ENCODE measurements at regions not wholly inside any gene's neighbourhood (a gene's known extent, or its start where the extent isn't known, plus 50 kb on each side); places are given as distances from the start of the nearest gene placed in this dataset.

DNA sequence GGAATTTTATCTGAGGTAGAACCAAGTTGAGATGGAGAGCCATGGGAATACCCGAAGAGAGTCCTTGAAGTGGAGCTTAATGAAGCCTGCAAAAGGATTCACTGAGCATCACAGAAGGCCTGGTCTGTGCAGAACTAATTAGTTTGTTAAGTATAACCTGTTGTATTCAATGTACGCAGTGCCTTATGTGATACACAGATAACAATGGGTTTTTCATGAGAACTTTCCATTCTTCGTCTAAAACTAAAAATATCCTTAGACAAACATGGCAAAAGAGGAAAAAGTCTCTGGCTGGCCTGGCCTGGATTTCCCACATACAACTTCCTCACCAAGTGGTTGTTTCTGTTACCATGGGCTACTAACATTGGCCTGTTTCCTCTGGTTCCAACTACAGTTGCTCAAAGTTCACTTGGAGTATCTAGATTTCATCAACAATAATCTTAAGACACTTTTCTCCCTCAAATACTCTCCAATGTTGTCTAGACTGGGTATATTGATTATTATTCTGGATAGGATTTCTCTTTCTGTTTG lies 237.6 kb upstream of the ZNF462 start:
- no peak for DNase-seq

DNA sequence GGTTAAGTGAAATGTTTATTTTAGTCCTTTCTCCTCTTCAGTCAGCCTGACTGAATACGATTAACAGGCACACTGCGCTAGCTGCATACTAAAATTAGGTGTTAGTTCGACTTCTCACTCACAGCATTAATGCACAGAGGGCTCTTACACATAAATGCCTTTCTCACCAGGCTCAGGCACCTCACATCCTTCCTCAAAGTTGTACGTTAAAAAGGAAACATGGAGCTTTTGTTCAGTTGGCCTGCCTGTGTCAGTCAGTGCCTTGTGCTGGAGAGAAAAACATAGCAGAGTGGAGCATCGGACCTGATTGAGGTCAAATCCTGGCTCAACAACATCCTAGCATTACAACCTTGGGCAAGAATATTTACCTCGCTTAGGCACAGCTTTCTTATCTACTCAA lies 236.0 kb upstream of the ZNF462 start:
- no peak for DNase-seq

DNA sequence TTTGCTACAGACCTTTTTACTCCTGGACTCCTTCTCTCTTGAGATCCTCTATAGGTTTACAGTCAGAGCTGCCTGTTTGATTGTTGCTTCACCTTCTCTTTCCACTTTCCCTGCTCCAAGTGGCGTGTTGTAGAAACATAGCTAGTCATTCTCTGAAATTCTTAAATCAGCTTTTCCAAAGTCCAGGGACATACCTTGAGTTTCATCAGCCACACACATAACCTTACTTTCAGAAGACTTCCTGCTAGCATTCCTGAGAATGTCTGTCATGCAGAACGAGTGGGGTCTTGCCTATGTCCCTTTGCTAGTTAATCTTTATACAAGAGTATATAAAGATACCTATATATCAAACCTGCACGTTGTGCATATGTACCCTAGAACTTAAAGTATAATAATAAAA lies 230.3 kb upstream of the ZNF462 start:
- DNase-seq: no peak

DNA sequence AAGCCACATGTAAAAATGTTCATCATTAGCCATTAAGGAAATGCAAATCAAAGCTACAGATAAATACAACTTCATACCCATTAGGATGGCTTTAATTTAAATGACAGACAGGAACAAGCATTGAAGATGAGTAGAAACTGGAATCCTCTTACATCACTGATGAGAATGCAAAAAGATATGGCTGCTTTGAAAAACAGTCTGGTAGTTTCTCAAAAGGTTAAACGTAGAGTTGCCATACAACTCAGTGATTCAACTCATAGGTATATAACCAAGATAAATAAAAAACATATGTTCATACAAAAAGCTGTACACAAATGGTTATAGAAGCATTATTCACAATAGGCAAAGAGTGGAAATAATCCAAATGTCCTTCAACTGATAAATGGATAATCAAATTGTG lies 228.8 kb upstream of the ZNF462 start:
- DNase-seq: no peak

DNA sequence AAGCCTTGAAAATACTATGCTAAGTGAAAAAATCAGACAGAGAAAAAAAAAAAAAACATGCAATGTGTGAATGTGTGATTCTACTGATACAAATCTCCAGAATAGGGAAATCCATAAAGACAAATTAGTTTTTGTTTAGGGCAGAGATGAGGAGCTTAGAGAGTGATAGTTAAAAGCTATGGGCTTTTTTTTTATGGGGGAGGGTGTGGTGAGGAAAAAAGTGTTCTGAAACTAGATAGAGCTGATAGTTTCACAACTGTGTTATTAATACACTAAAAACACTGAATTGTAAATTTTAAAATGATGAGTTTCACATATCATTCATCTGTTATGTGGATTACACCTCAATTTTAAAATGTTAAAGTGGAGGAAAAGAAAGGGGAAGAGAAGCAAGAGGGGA lies 228.3 kb upstream of the ZNF462 start:
- no peak for DNase-seq

DNA sequence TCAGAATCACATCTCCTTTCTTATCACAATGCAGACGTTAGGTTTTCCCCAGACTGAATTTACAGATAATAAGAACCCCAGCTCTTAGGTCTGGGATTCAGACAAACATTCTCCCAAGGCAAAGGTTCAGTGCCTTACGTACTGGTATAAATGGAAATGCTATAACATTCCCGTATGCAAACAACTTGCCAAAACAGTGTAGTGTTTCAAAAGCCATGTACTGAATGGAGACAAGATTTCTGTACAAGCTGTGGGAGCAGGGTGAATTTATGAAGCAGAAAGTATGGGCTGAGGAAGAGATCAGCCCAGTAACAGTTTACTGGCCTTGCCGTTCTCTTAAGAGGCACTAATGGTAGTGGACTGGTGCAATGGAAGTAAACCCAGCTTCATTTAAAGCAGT lies 225.5 kb upstream of the ZNF462 start:
- no peak for DNase-seq

DNA sequence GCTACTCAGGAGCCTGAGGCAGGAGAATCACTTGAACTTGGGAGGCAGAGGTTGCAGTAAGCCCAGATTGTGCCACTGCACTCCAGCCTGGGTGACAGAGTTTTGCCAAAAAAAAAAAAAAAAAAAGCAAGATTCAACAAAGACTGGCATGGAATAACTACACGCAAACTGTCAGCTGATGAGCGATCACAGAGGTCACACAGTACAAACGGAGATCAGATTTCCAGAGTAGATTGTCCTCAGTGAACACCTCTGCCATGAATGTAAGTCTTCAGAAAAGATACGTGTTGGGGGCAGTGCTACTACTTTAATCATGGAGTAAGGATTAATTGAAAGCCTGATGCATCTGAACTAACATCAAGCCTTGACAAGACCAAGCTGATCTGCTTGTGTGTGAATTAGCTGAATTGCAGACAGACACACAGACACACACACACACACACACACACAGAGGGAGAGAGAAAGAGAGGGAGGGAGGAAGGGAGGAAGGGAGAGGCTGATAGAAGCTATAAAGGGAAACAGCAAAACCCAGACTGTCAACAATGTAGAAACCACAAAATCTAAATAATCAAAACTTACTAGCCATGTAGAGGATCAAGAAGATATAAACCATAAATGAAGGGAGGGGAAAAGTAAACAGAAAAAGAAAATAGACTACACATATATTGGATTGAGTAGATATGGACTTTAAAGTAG lies 222.9 kb upstream of the ZNF462 start:
- DNase-seq: no peak

DNA sequence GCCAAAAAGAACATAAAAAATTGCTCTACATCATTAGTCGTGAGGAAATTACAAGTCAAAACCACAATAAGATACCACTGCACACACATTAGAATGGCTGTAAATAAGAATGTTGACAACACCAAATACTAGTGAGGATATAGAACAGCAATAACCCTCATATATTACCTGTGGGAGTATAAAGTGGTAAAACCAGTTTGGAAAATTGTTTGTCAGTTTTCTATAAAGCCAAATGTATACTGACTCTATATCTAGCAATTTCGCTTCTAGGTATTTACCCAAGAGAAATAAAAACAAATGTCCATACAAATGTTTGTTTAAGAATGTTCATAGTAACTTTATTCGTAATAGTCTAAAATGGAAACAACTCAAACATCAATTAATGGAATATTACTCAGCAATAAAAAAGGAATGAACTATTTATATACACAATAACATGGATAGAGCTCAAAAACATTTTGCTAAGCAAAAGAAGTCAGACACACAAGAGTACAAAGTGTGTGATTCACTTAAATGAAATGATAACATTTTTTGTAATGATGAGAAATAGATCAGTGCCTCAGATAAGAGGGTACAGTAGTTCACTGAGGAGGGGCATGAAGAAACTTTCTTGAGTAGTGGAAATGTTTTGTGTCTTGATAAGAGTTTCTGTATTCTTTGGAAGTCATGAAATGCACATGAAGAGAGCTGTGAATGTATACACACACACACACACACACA lies 219.6 kb upstream of the ZNF462 start:
- no peak for DNase-seq

DNA sequence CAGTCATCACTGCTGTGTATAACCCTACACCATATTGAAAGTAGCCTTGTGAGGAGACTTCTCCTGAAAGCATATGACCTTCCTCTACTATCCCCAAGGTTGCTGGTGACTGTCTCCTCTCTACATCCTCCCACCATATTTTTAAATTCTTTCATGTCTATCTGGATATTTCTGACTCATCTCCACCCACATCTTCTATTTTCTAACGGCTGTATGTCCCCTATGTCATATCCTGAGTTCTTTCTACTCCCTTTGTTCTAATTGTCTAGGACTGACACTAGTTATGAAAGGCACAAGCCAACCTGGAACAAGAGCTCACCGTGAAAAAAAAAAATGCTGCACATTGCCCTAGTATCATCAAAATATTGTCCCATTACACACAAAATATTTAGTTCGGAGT lies 218.3 kb upstream of the ZNF462 start:
- DNase-seq: no peak

DNA sequence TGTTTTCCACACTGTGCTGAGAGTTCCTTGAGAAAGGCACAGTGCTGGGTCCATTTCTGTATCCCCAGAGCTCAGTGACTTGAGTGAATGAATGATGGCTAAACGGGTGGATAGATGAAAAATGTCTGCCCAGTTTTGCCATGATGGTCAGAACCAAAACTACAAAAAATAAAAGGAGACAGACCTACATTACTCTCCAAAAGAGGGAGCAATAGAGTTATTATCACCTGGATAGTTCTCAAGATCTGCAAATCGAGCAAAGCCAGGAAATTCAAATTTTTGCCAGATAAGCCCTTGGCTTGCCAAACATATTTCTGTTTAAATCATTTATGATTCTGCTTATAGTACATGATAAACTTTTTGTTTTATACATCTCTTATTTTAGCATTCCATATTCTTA lies 214.2 kb upstream of the ZNF462 start:
- no peak for DNase-seq

DNA sequence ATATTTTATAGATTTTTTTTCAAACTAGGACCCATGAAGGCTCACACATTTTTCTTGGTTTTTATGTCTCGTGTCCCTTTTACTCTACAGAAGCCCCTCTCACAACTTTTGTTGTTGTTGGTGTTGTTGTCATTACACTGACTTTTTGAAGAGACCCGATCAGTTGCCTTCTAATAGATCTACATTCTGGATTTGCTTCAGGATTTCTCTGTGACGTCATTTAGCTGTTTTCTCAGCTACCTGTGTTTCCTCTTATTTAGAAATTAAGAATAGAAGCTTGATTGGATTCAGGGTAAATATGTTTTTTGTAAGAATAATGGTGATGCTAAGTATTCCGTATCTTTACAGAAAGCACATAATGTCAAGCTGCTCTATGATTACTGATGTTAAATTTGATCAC lies 213.3 kb upstream of the ZNF462 start:
- no peak for DNase-seq

DNA sequence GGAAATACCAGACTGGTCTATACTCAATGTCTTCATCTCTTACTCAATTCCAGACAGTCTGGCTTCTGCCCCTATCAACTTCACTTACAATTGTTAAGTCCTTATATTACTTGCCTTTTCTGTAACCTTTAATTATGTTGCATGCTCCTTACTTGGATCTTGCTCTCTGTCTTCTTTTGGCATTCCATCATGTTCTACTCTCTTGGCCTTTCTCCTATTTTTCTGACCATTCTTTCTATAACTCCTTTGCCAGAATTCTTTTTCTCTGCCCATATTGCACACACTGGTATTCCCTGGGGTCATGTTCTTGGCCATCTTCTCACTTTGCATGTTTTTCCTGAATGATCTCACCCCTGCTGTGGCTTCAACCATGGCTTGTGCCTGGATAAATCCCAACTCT lies 209.8 kb upstream of the ZNF462 start:
- DNase-seq: no peak

DNA sequence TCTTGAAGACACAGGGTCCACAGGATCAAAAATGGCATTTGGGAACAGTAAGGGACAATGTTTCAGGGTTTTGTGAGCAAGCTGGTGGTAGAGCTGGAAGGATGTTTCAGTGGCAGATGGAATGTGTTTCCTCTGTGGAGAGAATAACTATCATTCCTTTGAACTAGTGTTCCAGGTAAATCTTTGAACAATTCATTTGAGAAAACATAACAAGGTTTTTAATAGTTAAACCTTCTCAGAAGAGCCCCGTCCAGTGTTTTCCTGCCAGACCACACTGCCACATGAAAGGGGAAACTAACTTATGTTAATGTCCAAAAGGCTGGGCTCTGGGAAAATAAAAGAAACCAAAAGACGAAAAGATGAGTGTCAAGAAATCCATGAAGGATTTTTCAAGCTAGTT lies 207.0 kb upstream of the ZNF462 start:
- no peak for DNase-seq

DNA sequence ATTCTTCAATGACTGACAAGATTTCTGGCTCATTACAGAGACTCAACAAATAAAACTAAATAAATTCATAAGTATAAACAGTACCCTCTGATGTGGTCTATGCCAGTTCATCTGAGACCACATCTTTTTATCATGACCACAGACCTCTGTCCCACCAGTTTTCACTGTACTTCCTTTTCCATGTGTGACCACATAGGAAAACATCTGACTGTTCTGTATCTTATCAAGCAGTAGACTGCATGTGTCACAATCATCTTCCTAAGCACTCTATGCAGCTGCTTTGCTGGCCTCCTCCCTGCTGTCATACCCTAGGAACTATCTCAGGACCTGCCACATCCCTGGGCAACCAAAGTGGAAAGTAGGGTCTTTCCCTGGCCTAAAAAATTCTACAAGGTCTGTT lies 205.0 kb upstream of the ZNF462 start:
- no peak for DNase-seq

DNA sequence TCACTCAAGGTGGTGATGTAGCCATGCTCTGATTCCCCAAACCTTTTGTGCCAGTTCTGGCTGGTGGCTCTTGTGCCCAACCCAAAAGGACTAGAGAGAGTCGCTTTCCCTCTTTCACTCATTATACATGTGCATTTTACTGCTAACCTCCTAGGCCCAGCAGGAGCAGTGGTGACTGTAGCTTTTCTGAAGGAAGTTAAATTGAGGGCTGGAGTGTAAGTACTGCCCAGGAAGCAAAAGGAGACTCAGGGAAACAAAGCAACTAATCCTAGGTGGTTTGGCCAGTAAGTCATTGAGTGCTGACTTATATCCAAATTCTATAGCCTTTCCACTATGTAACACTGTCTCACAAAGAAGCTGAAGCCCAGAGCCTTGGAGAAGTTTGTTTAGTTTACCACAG lies 194.4 kb upstream of the ZNF462 start:
- DNase-seq: no peak

DNA sequence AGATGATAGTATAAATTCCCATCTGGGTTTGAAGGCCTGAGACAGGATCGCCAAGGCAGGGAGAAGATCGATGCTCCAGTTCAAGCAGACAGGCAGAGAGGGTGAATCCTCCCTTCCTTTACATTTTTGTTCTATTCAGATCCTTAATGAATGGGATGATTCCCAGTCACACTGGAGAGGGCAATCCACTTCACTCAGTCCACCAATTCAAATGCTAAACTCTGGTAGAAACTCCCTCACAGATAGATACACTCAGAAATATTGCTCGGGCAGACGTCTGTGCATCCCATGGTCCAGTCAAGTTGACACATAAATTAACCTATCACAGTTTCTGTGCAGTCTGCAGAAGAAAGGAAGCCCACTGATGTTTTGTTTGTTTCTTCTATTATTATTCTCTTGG lies 193.1 kb upstream of the ZNF462 start:
- no peak for DNase-seq

DNA sequence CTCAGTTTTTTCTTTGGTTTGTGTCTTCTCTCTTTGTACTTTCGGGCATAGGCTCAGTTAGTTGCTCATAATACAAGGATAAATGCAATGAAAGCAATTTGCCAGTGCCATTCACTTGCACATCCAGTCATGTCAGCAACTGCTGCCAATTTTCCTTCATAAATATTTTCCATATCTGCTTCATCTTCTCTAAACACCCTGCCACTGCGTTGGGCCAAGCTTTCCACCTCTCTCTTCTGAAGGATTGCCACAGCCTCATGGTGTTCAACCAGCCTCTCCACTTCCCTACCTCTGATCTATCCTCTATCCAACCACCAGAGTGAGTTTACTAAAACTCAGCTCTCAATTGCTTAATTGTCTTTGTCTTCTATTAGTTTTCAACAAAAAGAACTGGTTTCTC lies 192.5 kb upstream of the ZNF462 start:
- no peak for DNase-seq

DNA sequence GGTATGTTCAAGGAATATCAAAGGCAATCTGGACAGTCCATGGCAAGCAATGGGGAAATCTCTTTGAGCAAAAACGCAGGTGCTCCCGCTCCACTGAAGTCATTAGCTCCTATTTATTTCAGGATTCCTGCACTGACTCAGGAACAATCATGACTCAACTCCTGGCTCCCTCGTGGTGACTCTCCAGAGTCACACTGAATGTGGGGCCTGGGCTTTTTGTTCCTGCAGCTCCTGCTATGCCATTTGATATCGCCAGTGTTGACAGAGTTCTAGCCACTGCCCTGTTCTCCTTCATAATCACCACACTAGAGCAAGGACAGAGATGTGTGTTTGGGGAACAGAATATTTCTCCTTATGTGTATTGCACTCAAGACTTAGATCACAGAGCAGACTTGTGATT lies 187.2 kb upstream of the ZNF462 start:
- no peak for DNase-seq

DNA sequence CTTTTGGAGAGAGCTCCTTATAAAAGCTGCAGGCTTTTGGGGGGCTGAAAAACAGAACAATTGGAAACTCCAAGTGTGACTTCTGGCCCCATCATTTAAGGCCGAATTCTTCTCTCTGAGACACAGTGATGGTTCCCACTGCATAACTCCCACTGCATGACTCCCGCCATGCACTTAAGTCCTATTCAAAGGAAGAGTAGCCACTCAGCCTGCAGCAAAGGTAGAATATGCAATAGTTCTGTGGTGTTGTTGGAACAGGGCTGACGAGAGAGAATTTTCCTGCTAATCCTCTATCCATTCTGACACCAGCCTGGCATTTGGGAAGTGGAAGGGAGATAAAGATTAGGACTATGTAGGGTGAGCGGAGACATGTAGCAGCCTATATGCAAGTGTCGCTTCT lies 185.6 kb upstream of the ZNF462 start:
- no peak for DNase-seq

DNA sequence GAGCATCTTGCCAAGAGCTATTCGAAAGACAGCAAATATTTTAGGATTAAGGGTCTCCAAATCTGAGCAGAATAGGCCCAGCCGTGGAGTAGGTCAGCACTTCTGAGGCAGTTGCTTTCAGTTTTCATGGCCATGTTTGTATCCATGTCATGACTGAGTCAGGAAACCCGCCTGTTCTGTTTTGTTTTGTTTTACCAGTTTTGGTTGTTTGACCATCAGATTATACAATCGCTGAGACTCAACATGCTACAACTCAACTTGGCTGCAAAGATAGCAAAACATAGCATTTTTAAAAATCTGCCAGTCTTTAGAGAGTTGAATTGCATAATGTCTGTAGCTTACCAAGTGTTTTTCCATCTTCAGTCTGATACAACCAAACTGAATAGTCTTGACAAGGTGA lies 185.1 kb upstream of the ZNF462 start:
- no peak for DNase-seq

DNA sequence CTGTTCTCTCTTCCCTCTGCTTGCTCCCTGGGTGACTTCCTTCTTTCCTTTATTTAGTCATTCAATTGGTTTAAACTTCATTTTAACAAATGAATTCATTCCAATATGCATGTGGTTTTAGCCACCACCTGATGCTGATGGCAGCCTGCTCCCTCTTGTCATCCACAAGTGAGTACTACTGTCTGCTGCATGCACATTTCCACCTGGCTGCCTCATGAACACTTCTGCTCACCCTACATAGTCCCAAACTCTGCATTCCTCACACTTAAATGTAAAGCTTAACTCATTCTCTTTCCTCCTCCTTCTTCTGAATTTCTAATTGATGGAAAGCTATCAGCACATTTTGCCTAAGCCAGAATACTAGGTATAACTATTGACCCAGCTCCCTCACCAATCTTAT lies 184.7 kb upstream of the ZNF462 start:
- no peak for DNase-seq

DNA sequence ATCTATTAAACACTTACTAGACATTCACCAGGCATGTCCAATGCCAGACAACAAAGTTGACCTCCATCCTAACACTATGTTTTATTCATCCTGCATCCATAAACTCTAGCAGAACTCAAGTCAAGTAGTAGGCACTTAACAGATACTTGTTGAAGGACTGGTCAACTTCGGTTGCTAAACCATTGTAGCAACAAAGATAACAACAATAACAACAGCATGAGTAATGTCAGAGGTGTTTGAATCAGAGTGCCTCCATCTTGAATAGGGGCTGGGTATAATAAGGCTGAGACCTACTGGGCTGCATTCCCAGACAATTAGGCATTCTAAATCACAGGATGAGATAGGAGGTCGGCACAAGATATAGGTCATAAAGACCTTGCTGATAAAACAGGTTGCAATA lies 180.5 kb upstream of the ZNF462 start:
- DNase-seq: no peak

DNA sequence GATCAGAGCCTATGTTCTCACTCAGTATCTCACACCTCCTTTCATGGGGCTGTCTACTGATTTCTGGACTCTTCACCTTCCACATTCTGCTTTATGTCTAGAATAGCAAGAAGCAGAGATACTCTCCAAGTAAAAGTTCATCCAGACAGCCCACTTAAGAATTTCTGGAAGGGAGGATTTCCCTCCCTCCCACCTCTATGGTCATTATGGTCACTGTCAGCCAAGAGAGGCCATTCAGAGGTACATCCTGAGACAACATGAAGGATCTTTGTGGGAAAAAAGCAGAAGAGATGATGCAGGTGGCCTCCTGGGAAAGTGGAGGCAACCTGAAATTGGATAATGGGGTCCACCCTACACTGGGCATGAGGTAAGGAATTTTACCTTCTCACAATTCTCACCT lies 179.5 kb upstream of the ZNF462 start:
- no peak for DNase-seq

DNA sequence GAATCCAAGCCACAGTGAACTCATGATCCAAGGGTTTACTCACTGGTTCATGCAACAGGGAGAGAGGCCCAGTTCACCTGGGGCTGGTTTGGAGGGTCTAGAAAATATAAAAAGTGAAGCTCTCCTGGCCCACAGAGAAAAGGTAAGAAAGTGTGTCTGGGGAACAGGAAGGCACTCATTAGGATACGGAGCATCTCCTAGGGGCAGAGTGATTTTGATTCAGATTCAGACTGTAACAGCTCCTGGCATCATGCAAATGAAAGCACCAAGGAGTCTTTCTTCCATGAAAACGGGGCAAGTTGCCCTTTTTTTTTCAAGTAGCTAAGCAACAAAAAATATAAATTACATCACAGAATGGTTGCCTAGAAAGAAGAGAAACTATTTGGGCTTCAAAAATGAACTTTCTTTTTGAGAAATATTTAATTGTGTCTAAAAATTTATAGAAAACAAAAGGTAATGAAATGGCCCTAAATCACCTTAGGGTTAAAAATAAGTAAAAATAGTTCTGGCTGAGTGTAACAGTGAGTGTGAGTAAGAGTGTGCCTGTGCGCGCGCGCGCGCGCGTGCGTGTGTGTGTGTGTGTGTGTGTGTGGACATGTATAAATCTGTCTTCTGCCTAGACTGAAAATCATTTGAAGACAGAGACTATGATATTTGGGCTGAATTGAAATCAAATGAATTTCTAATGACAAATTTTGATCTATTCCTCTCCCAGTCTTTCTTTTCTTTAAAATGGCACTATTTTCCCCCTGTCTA lies 177.8 kb upstream of the ZNF462 start:
- no peak for DNase-seq
